CD4-positive, alpha-beta T cell treated with Interleukin-2 at 100 ng/mL for 4 hours (primary cell): ENCODE measurements at regions not wholly inside any gene's neighbourhood (a gene's known extent, or its start where the extent isn't known, plus 50 kb on each side); places are given as distances from the start of the nearest gene placed in this dataset.
"Not testable (repeated sequence)": the region's sequence is repeated elsewhere in the genome, so short reads cannot be mapped to it uniquely, and the experiment has no call there.

Experiments
- DNase-seq: peaks from one replicate; pipeline ENCODE4 v3.0.0-alpha.2; 2020; ENCODE audit warnings: low spot score

DNA sequence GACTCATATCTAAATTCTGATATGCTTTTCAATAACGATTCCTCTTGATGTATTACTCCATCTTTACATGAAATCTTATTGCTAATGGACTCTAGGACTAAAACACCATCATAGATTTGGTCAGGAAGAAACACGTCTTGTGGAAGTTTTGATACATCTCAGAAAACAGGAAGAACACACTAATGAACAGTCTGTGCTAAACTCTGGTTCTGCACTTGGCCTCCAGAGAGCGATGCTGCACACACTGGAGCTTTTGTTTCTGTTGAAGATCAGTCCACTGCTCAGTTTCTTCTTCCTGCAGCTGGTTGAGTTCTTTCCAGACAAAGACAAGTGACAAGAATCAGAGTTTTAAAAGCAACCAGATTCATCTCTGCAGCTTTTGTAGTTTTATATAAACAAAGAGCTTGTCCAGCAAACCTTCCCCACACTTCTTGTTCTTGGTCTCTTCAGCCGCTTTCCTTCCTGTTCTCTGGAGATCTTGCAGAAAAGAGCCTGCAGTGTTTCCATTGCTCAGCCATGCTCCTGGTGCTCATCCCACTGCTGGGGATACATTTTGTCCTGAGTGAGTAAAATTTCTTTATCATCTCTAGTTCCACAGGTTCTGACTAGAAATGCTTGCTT is 229.1 kb upstream of the OR4E1 start:
- peak; percentile 49 for DNase-seq

- DNase-seq = not testable (repeated sequence)
These were observed 221.2 kb upstream of the OR4E1 start for GRCh38 chr14:21894898-21895194.

GRCh38 chr14:21894003-21894897 is 220.6 kb upstream of the OR4E1 start:
- DNase-seq = peak; percentile 59

DNA sequence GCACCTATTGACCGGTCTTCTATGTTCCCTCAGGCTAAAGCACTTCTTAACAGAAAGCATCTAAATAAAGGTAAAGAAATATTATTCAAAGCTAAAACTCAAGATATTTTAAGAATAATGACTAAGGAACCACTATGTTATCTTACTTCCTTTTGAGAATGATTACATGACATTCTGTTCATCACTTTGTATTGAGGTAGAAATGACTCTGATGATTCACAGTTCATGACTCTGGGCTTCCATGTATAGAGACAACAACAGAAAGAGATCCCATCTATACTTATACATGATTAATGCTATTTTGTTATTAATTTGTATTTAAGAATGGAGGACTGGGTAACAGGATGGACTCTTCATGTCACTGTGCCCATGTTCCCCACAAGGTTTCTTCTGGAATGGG is 218.3 kb upstream of the OR4E1 start:
- no peak for DNase-seq

- no peak for DNase-seq
These were observed 211.4 kb upstream of the OR4E1 start for GRCh38 chr14:21884995-21885394.

- no peak for DNase-seq
These were observed 208.6 kb upstream of the OR4E1 start for GRCh38 chr14:21882226-21882625.

DNA sequence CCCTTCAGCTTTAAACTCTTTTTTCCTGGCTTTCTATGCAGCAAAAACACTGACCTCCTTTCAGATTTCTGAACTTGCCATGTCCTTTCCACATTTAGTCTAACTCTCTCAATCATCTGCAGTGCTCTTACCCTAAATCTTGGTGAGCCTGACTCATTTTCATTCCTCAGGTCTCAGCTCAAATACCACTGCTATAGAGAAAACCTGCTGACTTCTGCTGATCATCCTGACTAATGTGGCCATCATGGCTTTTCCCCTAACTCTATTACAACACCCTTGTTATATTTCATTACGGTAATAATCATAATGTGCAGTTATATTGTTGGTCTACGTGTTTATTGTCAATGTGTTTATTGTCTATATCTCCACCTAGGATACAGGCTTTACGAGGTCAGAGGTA is 207.3 kb upstream of the OR4E1 start:
- no peak for DNase-seq

GRCh38 chr14:21875791-21876190 is 202.2 kb upstream of the OR4E1 start:
- DNase-seq = no peak

GRCh38 chr14:21874946-21875345 is 201.3 kb upstream of the OR4E1 start:
- DNase-seq = no peak

GRCh38 chr14:21874167-21874566 is 200.5 kb upstream of the OR4E1 start:
- DNase-seq = no peak

DNA sequence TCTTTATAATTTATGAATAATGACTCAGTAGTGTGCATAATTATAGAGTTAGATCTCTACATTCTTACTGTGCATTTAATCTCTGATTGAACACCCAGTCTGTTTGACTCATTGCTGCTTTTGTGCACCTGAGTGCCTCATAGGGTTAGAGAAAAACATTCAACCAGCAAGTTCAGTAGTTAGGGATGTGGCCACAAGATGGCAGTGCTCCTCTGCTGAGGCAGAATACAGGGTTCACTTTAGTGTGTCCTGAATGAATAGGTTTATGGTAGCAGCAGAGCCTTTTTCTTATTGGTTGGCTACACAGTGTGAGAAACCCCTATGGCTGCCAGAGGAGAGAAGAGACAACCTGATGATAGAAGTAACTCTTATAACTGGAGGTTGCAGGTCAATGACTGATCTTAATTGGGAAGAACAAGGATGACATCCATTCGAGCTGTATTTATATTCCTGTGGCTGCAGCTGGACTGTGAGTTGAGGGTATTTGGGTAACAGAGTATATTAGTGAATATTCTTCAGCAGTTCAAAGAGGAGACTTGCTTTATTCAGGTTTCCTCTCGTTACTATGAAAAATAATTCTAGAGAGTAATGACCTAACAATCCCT is 194.9 kb upstream of the OR4E1 start:
- DNase-seq = peak; percentile 86

DNA sequence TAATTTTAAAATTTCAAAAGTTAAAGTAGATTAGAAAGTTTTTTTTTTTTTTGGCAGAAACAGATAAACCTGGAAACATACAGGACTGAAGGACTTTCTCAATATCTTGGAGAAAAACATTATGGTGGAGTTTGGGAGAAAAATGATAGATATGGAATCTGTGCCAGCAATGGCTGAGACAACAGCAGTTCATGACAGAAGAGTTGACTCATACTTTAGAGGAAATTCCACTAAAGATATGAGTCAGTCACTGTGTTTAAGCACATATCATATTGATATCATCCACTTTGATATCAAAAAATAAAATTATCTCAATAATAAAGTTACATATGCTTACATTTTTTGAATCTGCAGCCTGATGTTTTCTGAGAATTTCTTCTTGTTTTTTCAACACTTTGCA is 193.9 kb upstream of the OR4E1 start:
- no peak for DNase-seq

DNA sequence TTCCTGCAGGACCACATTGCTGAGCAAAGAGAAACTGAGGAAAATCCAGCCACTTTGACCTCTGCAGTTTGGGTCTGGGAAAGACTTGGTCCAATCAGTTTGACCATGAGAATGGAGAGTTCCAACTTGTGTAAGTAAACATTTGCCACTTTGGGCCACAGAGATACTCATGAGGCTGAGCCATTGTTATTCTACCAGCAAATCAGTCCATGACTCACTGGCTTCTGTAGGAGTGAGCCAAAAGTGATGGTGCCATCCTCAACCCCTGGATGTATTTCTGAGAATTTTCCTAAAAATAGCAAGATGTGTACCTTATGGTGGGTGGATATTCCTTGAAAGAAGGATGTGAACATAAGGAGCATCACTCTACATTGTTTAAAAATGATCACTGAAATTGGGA is 192.9 kb upstream of the OR4E1 start:
- no peak for DNase-seq

GRCh38 chr14:21863289-21863688 is 189.7 kb upstream of the OR4E1 start:
- no peak for DNase-seq

DNA sequence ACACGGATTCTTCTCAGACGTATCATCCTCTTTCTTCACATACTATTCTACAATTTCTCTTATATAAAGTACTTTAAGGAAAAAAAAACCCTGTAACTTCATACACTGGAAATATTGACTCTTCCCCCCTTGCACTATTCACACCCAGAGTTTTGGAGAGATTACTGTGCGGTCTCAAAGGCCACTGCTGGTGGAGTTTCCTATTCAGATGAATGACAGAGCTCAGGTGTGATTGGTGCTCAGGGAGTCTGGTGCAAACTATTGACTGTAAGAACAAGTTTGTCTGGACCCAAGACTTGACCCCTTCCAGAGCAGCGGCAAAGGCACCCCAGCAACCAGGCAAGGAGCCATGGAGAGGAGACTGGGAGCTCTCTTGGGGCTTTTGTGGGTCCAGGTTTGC is 187.5 kb upstream of the OR4E1 start:
- no peak for DNase-seq

GRCh38 chr14:21860172-21860571 is 186.6 kb upstream of the OR4E1 start:
- peak; percentile 69 for DNase-seq

DNA sequence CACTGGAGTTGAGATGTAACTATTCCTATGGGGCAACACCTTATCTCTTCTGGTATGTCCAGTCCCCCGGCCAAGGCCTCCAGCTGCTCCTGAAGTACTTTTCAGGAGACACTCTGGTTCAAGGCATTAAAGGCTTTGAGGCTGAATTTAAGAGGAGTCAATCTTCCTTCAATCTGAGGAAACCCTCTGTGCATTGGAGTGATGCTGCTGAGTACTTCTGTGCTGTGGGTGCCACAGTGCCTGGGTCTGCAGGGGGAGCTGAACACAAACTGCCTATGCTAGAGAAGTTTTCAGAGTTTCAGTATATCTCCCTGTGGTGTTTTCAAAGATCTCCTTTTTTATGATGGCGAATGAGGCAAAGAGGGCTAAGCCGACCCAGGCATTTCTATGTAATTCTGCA is 179.2 kb upstream of the OR4E1 start:
- no peak for DNase-seq

DNA sequence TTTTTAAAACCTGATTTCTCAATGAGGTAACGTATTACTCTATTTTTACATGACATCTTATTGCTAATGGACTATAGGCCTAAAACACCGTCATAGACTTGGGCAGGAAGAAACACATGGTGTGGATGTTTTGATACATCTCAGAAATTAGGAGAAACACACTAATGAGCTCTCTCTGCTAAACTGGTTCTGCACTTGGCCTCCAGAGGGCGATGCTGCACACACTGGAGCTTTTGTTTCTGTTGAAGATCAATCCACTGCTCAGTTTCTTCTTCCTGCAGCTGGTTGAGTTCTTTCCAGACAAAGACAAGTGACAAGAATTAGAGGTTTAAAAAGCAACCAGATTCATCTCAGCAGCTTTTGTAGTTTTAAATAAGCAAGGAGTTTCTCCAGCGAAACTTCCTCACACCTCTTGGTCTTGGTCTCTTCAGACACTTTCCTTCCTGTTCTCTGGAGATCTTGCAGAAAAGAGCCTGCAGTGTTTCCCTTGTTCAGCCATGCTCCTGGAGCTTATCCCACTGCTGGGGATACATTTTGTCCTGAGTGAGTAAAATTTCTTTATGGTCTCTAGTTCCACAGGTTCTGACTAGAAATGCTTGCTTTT is 178.5 kb upstream of the OR4E1 start:
- DNase-seq = peak; percentile 76

GRCh38 chr14:21846902-21847301 is 173.3 kb upstream of the OR4E1 start:
- peak; percentile 43 for DNase-seq

DNA sequence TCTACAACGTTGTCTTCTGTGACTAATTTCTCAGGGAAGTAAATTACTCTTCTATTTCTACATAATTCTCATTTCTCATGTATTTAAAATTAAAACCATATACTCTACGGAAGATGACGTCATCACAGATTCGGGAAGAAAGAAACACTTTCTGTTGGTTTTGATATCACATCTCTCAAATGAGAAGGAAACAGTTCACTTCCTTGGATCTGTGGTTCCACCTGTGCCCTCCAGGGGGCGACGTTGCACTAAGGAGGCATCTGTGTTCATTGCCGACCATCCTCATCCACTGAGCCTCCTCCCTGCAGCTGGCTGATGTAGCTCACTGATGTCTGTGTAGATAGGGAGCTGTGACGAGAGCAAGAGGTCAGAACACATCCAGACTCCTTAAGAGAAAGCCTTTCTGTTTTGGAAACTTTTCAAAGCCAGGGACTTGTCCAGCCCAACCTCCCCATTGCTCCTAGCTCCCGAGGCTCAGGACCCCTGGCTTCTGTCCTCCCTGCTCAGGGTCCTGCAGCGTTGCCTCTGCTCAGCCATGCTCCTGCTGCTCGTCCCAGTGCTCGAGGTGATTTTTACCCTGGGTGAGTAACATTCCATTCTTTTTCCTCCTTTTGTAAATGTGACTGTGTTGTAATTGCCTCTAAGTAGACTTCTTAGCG is 172.7 kb upstream of the OR4E1 start:
- peak; percentile 77 for DNase-seq

GRCh38 chr14:21840765-21841164 is 167.1 kb upstream of the OR4E1 start:
- DNase-seq = peak; percentile 44

- DNase-seq = no peak
These were observed 160.2 kb upstream of the OR4E1 start for GRCh38 chr14:21833836-21834235.
